ENCODE measurements at regions not wholly inside any gene's neighbourhood (a gene's known extent, or its start where the extent isn't known, plus 50 kb on each side); places are given as distances from the start of the nearest gene placed in this dataset.

DNA sequence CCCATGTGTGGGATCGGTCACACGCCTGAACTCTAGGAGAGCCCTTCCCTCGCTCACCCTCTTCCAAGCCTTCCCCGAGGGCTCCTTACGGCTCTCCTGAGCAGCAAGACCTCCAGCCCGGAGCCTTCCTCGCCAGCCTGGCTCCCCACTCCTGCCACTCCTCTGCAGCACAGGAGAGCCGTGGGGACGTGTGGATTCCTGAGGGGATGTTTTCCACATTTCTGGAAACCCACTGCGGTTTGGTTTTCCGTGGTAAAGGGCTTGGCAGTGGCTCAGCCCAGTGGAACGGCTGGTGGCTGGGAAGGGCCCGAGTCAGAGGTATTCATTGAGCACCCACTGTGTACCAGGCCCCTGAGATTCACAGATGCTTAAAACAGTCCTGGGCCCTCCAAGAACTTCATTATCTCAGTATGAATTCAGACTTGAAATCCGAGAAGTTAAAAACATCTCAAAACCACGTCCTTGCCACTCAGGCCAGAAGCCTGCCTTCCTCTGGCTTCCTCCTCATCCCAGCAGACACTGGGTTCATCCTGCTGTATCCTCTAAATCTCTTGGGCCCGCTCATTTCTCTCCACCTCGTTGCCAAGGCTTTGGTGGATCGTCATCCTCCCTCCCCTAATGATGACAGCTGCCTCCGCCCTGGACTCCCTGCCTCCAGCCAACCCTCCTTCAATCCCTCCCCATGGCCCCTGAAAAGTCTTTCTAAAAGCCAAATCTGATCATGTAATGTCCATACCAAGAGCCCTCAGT lies 109.6 kb downstream of the FGF18 start:
- H3K4me1 ChIP-seq (ENCODE audit: low read depth), result peaks cover 13% of the 10 kb centered on the region
- TF ChIP-seq, protein P1, sequence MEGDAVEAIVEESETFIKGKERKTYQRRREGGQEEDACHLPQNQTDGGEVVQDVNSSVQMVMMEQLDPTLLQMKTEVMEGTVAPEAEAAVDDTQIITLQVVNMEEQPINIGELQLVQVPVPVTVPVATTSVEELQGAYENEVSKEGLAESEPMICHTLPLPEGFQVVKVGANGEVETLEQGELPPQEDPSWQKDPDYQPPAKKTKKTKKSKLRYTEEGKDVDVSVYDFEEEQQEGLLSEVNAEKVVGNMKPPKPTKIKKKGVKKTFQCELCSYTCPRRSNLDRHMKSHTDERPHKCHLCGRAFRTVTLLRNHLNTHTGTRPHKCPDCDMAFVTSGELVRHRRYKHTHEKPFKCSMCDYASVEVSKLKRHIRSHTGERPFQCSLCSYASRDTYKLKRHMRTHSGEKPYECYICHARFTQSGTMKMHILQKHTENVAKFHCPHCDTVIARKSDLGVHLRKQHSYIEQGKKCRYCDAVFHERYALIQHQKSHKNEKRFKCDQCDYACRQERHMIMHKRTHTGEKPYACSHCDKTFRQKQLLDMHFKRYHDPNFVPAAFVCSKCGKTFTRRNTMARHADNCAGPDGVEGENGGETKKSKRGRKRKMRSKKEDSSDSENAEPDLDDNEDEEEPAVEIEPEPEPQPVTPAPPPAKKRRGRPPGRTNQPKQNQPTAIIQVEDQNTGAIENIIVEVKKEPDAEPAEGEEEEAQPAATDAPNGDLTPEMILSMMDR (IDR thresholded peaks at IDR 0.05; ENCODE audit: low read depth, low read length), result no peak
- H3K9me3 ChIP-seq (ENCODE audit: low read depth), result no peaks in the 10 kb centered on the region
- H3K27ac ChIP-seq, result no peak overlapping the region
- no peak for DNase-seq (ENCODE audit: low read depth in 1 of 2, low spot score in 1 of 2)
- no peaks in the 10 kb centered on the region for H3K36me3 ChIP-seq
- no peak overlapping the region for H3K4me3 ChIP-seq
- no peaks in the 10 kb centered on the region for H3K27me3 ChIP-seq

DNA sequence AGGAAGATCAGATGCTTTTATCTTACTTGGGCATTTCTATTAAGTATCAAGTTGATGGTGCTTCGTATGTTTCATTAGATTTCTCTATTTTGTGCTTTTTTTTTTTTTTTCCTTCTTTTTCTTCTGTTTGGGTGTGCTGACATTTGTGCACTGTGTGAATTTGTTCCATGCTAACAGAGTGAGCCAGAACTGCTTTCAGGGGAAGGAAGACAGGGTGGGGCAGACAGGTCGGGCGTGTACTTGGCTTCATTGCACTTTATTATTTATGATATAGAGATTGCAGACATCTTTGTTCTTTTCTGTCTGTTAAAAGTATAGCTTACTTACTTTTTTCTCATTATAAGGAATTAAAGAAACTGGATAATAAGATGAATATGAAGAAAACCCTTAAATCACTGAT lies 112.2 kb downstream of the FGF18 start:
- no peaks in the 10 kb centered on the region for H3K9me3 ChIP-seq (ENCODE audit: low read depth)
- no peak overlapping the region for H3K27ac ChIP-seq
- H3K36me3 ChIP-seq, result no peaks in the 10 kb centered on the region
- no peaks in the 10 kb centered on the region for H3K27me3 ChIP-seq
- TF ChIP-seq, protein P1 (IDR thresholded peaks at IDR 0.05; ENCODE audit: low read depth, low read length), result no peak
- H3K4me3 ChIP-seq, result no peak overlapping the region
- DNase-seq (ENCODE audit: low read depth in 1 of 2, low spot score in 1 of 2), result no peak
- peaks cover 6% of the 10 kb centered on the region for H3K4me1 ChIP-seq (ENCODE audit: low read depth)

DNA sequence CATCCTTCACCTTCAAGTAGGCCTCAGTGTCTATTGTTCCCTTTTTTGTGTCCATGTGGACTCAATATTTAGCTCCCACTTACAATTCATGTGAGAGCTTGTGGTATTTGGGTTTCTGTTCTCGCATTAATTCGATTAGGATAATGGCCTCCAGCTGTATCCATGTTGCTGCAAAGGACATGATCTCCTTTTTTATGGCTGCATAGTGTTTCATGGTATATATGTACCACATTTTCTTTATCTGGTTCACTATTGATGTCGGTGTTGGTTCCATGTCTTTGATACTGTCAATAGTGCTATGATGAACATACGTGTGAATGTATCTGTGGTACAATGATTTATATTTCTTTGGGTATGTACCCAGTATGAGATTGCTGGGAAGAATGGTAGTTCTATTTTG lies 113.7 kb downstream of the FGF18 start:
- TF ChIP-seq, protein P1 (IDR thresholded peaks at IDR 0.05; ENCODE audit: low read depth, low read length), result no peak
- no peak for DNase-seq (ENCODE audit: low read depth in 1 of 2, low spot score in 1 of 2)
- Histone ChIP-seq H3K4me3 (no peak overlapping the region), H3K4me1 (ENCODE audit: low read depth) (peaks cover 6% of the 10 kb centered on the region), H3K27me3 (no peaks in the 10 kb centered on the region), H3K27ac (no peak overlapping the region), H3K36me3 (no peaks in the 10 kb centered on the region), H3K9me3 (ENCODE audit: low read depth) (no peaks in the 10 kb centered on the region)

DNA sequence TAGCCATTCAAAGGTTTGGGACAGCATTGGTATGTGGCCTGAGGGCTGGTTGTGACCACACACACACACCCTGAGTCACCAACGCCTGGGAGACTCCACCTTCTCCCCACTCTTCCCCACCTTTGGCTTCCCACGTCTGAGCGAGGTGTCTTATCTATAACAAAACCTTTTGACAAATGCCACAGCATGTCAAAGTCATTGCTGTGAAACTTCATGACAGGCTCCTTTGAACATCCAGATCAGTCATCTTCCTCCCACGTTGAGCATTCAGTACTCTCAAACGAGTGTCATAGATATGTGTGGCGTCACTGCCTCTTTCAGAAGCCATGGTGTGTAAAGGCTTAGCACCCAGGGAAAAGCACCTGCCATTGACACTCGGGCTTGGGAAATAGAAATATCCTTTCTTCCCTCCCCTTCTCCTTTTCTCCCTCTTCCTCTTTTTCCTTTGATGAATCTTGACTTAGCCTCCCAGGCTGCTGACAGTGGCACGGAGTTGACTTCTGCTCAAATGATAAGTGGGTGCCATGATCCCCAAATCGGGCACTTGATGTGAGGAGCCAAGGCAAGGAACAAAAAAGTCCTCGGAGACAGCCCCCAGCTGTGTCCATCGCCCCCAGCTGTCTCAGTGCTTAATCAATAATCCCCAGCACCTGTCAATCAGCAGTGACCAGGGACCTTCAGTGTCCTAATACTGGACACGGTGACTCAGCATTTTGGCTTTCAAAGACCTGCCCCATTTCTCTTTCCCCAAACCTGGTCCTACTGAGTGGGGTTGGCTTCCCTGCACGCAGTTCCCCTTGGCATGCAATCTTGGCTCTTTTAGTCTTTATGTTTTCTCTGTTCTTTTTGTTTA lies 114.8 kb downstream of the FGF18 start:
- no peaks in the 10 kb centered on the region for H3K9me3 ChIP-seq (ENCODE audit: low read depth)
- no peaks in the 10 kb centered on the region for H3K36me3 ChIP-seq
- TF ChIP-seq, protein P1 (IDR thresholded peaks at IDR 0.05; ENCODE audit: low read depth, low read length), result no peak
- DNase-seq (ENCODE audit: low read depth in 1 of 2, low spot score in 1 of 2), result no peak
- H3K4me3 ChIP-seq, result no peak overlapping the region
- H3K4me1 ChIP-seq (ENCODE audit: low read depth), result peaks cover 6% of the 10 kb centered on the region
- H3K27ac ChIP-seq, result no peak overlapping the region
- no peaks in the 10 kb centered on the region for H3K27me3 ChIP-seq

DNA sequence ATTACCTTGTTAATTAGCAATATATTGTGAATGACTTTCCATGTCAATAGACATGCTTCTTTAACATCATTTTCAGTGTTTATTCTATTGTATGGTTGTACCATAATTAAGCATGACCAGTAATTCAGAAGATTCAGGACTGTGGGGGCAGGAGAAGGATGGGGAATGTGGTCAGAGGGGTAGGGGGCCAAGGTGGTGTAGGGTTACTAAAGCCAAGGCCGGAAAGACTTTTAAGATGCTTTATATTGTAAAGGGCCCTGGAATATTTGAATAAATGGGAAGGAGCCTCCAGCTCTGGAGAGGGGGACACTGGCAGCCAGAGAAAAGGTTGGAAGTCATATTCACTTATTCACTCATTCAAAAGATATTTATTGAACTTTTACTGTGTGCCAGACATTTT lies 115.7 kb downstream of the FGF18 start:
- TF ChIP-seq, protein P1 (IDR thresholded peaks at IDR 0.05; ENCODE audit: low read depth, low read length), result no peak
- Histone ChIP-seq H3K36me3 (no peaks in the 10 kb centered on the region), H3K27ac (no peak overlapping the region), H3K9me3 (ENCODE audit: low read depth) (no peaks in the 10 kb centered on the region), H3K4me3 (no peak overlapping the region), H3K27me3 (no peaks in the 10 kb centered on the region), H3K4me1 (ENCODE audit: low read depth) (peaks cover 6% of the 10 kb centered on the region)
- no peak for DNase-seq (ENCODE audit: low read depth in 1 of 2, low spot score in 1 of 2)

All from cardiac muscle cell (in vitro differentiated cells and primary cell).